Omental fat pad (tissue), 3 donors: ENCODE measurements at regions not wholly inside any gene's neighbourhood (a gene's known extent, or its start where the extent isn't known, plus 50 kb on each side); places are given as distances from the start of the nearest gene placed in this dataset.

Experiments
- ATAC-seq: fragments of 150-250 bp; one replicate; pipeline ENCODE4 v1.9.1; 2016; ENCODE audit warnings: mild to moderate bottlenecking, moderate library complexity; ENCODE audit not compliant: low FRiP score
- DNase-seq: peaks from one replicate; pipeline ENCODE4 v3.0.0-alpha.2; 2019; ENCODE audit warnings: low spot score
- CTCF ChIP-seq, 3 donors: fragments of 450-650 bp; IDR thresholded peaks; one replicate each; pipeline ENCODE4 v1.5.1; 2016 to 2017; ENCODE audit warnings: antibody characterized with exemption in 3 of 3, mild to moderate bottlenecking in 3 of 3, moderate library complexity in 2 of 3

DNA sequence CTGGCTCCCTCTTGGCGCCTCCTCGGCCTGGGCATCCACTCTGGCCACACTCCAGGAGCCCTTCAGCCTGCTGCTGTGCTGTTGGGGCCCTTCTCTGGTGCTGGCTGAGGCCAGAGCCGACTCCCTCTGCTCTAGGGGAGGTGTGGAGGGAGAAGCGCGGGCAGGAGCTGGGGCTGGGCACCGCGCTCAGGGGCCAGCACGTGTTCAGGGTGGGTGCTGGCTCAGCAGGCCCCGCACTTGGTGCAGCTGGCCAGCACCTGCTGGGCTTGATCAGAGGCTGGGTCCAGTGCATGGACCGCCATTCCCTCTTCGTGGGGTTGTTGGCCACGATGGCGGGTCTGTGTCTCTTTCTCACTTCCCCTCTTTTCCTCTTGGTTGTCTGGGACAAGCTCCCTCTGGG, 2381.0 kb downstream of the LRRC4C start:
- DNase-seq = no peak
- ATAC-seq = no peak
- TF ChIP-seq CTCF (IDR thresholded peaks at IDR 0.05) = no peak

DNA sequence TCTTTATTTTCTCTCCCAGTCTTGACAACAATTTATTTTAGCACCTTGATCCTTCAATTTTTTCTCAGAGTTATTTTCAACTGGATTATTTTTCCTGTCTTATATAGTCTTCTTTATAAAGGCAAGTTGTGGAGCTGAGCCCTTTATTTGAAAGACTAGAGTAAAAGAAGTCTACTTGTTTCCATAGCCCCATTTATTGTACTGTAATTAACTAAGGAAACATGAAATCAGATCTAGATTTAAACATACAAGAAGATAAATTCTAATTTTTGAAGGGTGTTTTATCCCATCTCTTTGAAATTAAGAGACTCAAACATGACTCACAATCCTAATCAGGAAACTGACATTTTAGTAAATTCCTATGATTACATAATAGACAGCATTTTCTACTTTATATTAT, 2421.8 kb downstream of the LRRC4C start:
- no peak for ATAC-seq
- no peak for TF ChIP-seq CTCF (IDR thresholded peaks at IDR 0.05)
- no peak for DNase-seq

DNA sequence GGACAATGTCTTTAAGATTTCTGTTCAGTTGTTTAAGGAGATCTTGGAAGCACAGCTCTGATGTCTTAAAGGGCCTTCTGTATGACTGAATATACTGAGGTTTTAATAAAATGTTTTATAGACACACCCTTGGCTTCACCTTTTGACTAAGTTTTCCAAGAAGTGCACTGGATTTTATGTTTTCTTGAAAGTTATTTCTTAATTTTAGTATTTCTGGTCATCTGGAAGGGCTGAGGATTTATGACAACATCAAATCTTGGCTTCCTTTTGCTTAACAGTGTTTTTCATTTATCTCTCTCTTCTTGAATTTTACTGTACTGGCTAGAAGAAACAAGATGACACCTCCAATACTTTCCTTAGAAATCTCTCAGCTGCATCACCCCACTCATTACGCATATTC, 2423.4 kb downstream of the LRRC4C start:
- TF ChIP-seq CTCF (IDR thresholded peaks at IDR 0.05) = no peak
- DNase-seq = no peak
- ATAC-seq = no peak

GRCh38 chr11:39021539-39021938, 2423.5 kb upstream of the RAG2 start:
- ATAC-seq (no peak), DNase-seq (no peak)
- no peak for TF ChIP-seq CTCF (IDR thresholded peaks at IDR 0.05)

DNA sequence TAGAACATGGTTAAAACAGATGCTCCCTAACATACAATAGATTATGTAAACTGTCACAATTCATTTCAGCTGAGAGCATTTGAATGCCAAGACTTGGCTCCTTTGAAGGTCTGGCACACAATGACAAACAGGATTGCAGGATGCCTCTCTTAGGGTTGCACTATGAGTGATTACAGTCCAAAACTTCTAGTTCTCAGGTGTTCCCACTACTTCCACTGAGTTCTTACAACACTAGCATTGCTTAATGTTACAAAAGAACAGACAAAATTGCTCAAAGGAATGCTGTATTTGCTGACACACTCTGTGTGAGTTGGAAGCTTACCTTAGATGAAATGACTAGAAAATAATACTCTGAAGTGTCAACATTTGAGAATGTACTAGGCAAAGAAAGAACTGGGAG, 2413.8 kb upstream of the RAG2 start:
- no peak for TF ChIP-seq CTCF (IDR thresholded peaks at IDR 0.05)
- DNase-seq (no peak), ATAC-seq (no peak)

DNA sequence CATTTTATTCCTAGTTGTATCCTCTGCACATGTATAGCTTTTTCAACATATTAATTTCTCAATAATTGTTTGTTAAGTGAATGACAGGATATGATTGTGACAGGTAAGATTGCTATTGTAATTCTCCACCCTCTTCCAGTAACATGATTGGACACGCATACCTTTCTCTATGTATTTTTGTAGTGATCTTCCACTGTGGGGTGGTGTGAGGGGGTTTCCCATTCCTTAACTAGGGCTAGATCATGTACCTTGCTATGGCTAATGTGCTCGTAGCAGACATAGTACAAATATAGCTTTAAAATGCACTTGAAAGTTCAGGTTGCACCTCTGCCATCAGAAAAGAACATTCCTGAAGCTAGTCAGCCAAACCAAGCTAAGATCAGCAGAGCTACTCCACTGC, 2392.8 kb upstream of the RAG2 start:
- ATAC-seq (no peak), DNase-seq (no peak)
- no peak for TF ChIP-seq CTCF (IDR thresholded peaks at IDR 0.05)

- DNase-seq (no peak), ATAC-seq (no peak)
- TF ChIP-seq CTCF (IDR thresholded peaks at IDR 0.05) = no peak
These were observed 2392.1 kb upstream of the RAG2 start for GRCh38 chr11:38990139-38990538.
